GM10248 (cell line): ENCODE measurements at regions not wholly inside any gene's neighbourhood (a gene's known extent, or its start where the extent isn't known, plus 50 kb on each side); places are given as distances from the start of the nearest gene placed in this dataset.

Experiments
- CTCF ChIA-PET: fragments of 300-600 bp; sonication (Branson Sonifier 250); formaldehyde crosslinking; extraction: SDS; loops from one replicate; lab custom pipeline; 2021; ENCODE audit warnings: antibody characterized with exemption; lab: Yijun Ruan, JAX
- POLR2A ChIA-PET: fragments of 350-650 bp; sonication (Branson Sonifier 250); formaldehyde crosslinking; extraction: SDS; loops from one replicate; lab custom pipeline; 2020; ENCODE audit warnings: antibody characterized with exemption; lab: Yijun Ruan, JAX
- DNase-seq: peaks from one replicate; pipeline ENCODE4 v3.0.0; 2012; ENCODE audit errors: extremely low spot score
- CTCF ChIP-seq: IDR thresholded peaks from 2 replicates; pipeline ENCODE4 v1.5.1; 2012; ENCODE audit warnings: mild to moderate bottlenecking, low read depth; ENCODE audit errors: extremely low read depth, missing control alignments, control extremely low read depth

GRCh38 chr2:129800686-129801085 lies 178.8 kb upstream of the RAB6C start:
- CTCF ChIA-PET, result no interaction called here

GRCh38 chr2:129801575-129801974 lies 177.9 kb upstream of the RAB6C start:
- ChIA-PET CTCF (no interaction called here), POLR2A (no interaction called here)
- DNase-seq, result no peak
- no peak for TF ChIP-seq CTCF

More at GRCh38 chr2:129800686-129801085, 178.8 kb upstream of the RAB6C start:
- TF ChIP-seq CTCF, result no peak
- no peak for DNase-seq
- POLR2A ChIA-PET, result no interaction called here

GRCh38 chr2:129802290-129802689 lies 177.2 kb upstream of the RAB6C start:
- TF ChIP-seq CTCF, result no peak
- CTCF ChIA-PET, result interaction anchor here (1.2 kb wide), 1 partner anchor 10 kb away, joined by 6 read pairs; no protein-coding TSS in a partner anchor

GRCh38 chr2:129803032-129803431 lies 176.4 kb upstream of the RAB6C start:
- TF ChIP-seq CTCF, result no peak
- CTCF ChIA-PET, result interaction anchor here (1.2 kb wide), 1 partner anchor 9 kb away, joined by 6 read pairs; no protein-coding TSS in a partner anchor
- POLR2A ChIA-PET, result no interaction called here
- no peak for DNase-seq

More at GRCh38 chr2:129802290-129802689, 177.2 kb upstream of the RAB6C start:
- no peak for DNase-seq
- POLR2A ChIA-PET, result no interaction called here

GRCh38 chr2:129803871-129804270 lies 175.6 kb upstream of the RAB6C start:
- ChIA-PET CTCF (no interaction called here), POLR2A (no interaction called here)
- DNase-seq, result no peak
- no peak for TF ChIP-seq CTCF

GRCh38 chr2:129805899-129806298 lies 173.6 kb upstream of the RAB6C start:
- POLR2A ChIA-PET, result no interaction called here
- no peak for DNase-seq
- TF ChIP-seq CTCF, result no peak
- CTCF ChIA-PET, result no interaction called here
